ENCODE measurements at regions not wholly inside any gene's neighbourhood (a gene's known extent, or its start where the extent isn't known, plus 50 kb on each side); places are given as distances from the start of the nearest gene placed in this dataset.

DNA sequence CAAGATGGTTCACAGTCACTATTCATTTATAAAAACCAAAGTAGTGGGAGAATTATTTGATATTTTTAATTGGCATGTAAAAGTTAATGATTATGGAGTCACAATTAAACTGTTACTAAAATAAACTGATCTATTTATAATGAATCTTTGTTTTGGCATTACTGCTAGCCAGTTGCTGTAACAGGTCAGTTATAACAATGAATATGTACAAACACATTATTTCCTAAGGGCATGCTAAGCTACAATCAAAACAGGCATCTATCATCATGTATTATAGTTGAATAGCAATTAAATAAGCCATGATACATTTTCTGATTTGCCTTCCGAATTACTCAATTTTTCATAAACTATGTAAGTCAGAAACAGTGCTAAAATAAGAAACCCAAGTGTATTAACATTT lies 518.3 kb downstream of the SLC16A7 start:
- no peak for DNase-seq (ENCODE audit: low read depth in 2 of 2)
- no peak overlapping the region for H3K27ac ChIP-seq (ENCODE audit: insufficient read depth, low read length)
- no peaks in the 10 kb centered on the region for H3K9me3 ChIP-seq (ENCODE audit: control insufficient read depth, insufficient read depth, low read depth, low read length)
- H3K4me1 ChIP-seq (ENCODE audit: control insufficient read depth, extremely low read depth, insufficient read depth, low read length) = no peaks in the 10 kb centered on the region
- TF ChIP-seq, protein P1, sequence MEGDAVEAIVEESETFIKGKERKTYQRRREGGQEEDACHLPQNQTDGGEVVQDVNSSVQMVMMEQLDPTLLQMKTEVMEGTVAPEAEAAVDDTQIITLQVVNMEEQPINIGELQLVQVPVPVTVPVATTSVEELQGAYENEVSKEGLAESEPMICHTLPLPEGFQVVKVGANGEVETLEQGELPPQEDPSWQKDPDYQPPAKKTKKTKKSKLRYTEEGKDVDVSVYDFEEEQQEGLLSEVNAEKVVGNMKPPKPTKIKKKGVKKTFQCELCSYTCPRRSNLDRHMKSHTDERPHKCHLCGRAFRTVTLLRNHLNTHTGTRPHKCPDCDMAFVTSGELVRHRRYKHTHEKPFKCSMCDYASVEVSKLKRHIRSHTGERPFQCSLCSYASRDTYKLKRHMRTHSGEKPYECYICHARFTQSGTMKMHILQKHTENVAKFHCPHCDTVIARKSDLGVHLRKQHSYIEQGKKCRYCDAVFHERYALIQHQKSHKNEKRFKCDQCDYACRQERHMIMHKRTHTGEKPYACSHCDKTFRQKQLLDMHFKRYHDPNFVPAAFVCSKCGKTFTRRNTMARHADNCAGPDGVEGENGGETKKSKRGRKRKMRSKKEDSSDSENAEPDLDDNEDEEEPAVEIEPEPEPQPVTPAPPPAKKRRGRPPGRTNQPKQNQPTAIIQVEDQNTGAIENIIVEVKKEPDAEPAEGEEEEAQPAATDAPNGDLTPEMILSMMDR (conservative IDR thresholded peaks at IDR 0.05 in 1 of 2, IDR thresholded peaks at IDR 0.05 in 1 of 2; ENCODE audit: low read depth in 1 of 2, low read length in 2 of 2) = no peak
- TF ChIP-seq EZH2 (IDR thresholded peaks at IDR 0.05; ENCODE audit: low read length, missing control alignments) = no peak
- no peak overlapping the region for H2AFZ ChIP-seq (ENCODE audit: low read length)
- no peak overlapping the region for H3K9ac ChIP-seq (ENCODE audit: insufficient read depth, low read length)
- H4K20me1 ChIP-seq (ENCODE audit: control insufficient read depth, extremely low read depth, insufficient read depth, low read length) = no peaks in the 10 kb centered on the region
- no peaks in the 10 kb centered on the region for H3K36me3 ChIP-seq (ENCODE audit: control insufficient read depth, insufficient read depth, low read length)
- no peak overlapping the region for H3K4me2 ChIP-seq (ENCODE audit: extremely low read depth, insufficient read depth, low read length)
- no peaks in the 10 kb centered on the region for H3K27me3 ChIP-seq (ENCODE audit: control insufficient read depth, insufficient read depth, low read length)
- H3K4me3 ChIP-seq (replicated peaks in 1 of 4; ENCODE audit: control extremely low read depth in 1 of 4, insufficient read depth in 1 of 4, low read depth in 3 of 4, low read length in 4 of 4) = no peak overlapping the region
- no peaks in the 10 kb centered on the region for H3K79me2 ChIP-seq (ENCODE audit: control insufficient read depth, insufficient read depth, low read length)

DNA sequence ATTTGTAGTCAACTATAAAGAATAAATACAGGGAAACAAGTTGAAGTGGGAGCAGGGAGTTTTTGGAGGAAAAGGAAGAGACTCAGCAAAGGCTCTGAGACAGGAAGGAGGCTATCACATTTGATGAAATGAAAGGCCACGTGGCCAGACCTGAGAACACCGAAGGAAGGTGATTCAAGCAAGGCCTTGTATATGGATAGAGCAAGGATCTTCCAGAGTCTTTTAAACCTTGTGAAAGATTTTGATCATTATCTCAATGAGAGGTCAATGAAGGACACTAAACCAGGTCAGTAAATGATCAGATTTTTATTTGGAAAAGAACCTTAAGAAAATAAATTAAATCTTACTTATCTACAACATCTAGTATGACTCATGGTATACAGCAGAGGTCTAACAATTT lies 523.5 kb downstream of the SLC16A7 start:
- no peak for DNase-seq (ENCODE audit: low read depth in 2 of 2)
- Histone ChIP-seq H3K27me3 (ENCODE audit: control insufficient read depth, insufficient read depth, low read length) (no peaks in the 10 kb centered on the region), H3K79me2 (ENCODE audit: control insufficient read depth, insufficient read depth, low read length) (no peaks in the 10 kb centered on the region), H3K4me3 (replicated peaks in 1 of 4; ENCODE audit: control extremely low read depth in 1 of 4, insufficient read depth in 1 of 4, low read depth in 3 of 4, low read length in 4 of 4) (no peak overlapping the region), H3K27ac (ENCODE audit: insufficient read depth, low read length) (no peak overlapping the region), H3K9ac (ENCODE audit: insufficient read depth, low read length) (no peak overlapping the region), H2AFZ (ENCODE audit: low read length) (no peak overlapping the region), H3K4me1 (ENCODE audit: control insufficient read depth, extremely low read depth, insufficient read depth, low read length) (peaks cover 2% of the 10 kb centered on the region), H4K20me1 (ENCODE audit: control insufficient read depth, extremely low read depth, insufficient read depth, low read length) (no peaks in the 10 kb centered on the region), H3K9me3 (ENCODE audit: control insufficient read depth, insufficient read depth, low read depth, low read length) (no peaks in the 10 kb centered on the region), H3K36me3 (ENCODE audit: control insufficient read depth, insufficient read depth, low read length) (no peaks in the 10 kb centered on the region), H3K4me2 (ENCODE audit: extremely low read depth, insufficient read depth, low read length) (no peak overlapping the region)
- TF ChIP-seq EZH2 (IDR thresholded peaks at IDR 0.05; ENCODE audit: low read length, missing control alignments) = no peak
- TF ChIP-seq, protein P1 (conservative IDR thresholded peaks at IDR 0.05 in 1 of 2, IDR thresholded peaks at IDR 0.05 in 1 of 2; ENCODE audit: low read depth in 1 of 2, low read length in 2 of 2) = no peak

DNA sequence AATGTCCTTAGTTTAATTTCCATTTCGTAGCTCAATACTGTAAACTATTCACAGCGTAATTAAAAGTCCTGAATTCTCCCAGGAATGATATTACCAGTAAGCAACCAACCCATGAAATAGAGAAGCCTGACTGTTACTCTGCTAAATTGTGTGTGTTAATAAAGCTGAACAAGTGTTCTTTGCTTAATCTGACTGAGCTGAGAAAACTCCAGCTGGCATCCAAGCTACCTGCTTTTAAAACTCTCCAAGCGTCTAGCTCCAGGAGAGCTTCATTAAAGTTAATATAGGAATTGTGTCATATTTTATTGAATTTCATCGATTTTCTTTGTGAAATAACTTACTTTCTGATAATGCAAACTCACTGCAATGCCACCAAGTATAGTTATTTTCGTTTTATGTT lies 524.4 kb downstream of the SLC16A7 start:
- no peak for TF ChIP-seq EZH2 (IDR thresholded peaks at IDR 0.05; ENCODE audit: low read length, missing control alignments)
- TF ChIP-seq, protein P1 (conservative IDR thresholded peaks at IDR 0.05 in 1 of 2, IDR thresholded peaks at IDR 0.05 in 1 of 2; ENCODE audit: low read depth in 1 of 2, low read length in 2 of 2) = no peak
- H3K4me2 ChIP-seq (ENCODE audit: extremely low read depth, insufficient read depth, low read length) = no peak overlapping the region
- no peaks in the 10 kb centered on the region for H3K9me3 ChIP-seq (ENCODE audit: control insufficient read depth, insufficient read depth, low read depth, low read length)
- H3K4me1 ChIP-seq (ENCODE audit: control insufficient read depth, extremely low read depth, insufficient read depth, low read length) = peaks cover 2% of the 10 kb centered on the region
- H3K27me3 ChIP-seq (ENCODE audit: control insufficient read depth, insufficient read depth, low read length) = no peaks in the 10 kb centered on the region
- H3K79me2 ChIP-seq (ENCODE audit: control insufficient read depth, insufficient read depth, low read length) = no peaks in the 10 kb centered on the region
- no peak overlapping the region for H3K27ac ChIP-seq (ENCODE audit: insufficient read depth, low read length)
- H3K9ac ChIP-seq (ENCODE audit: insufficient read depth, low read length) = no peak overlapping the region
- H4K20me1 ChIP-seq (ENCODE audit: control insufficient read depth, extremely low read depth, insufficient read depth, low read length) = no peaks in the 10 kb centered on the region
- H2AFZ ChIP-seq (ENCODE audit: low read length) = no peak overlapping the region
- no peak for DNase-seq (ENCODE audit: low read depth in 2 of 2)
- H3K4me3 ChIP-seq (replicated peaks in 1 of 4; ENCODE audit: control extremely low read depth in 1 of 4, insufficient read depth in 1 of 4, low read depth in 3 of 4, low read length in 4 of 4) = no peak overlapping the region
- no peaks in the 10 kb centered on the region for H3K36me3 ChIP-seq (ENCODE audit: control insufficient read depth, insufficient read depth, low read length)

Data from fibroblast of lung (primary cell).